ENCODE measurements at regions not wholly inside any gene's neighbourhood (a gene's known extent, or its start where the extent isn't known, plus 50 kb on each side); places are given as distances from the start of the nearest gene placed in this dataset.

DNA sequence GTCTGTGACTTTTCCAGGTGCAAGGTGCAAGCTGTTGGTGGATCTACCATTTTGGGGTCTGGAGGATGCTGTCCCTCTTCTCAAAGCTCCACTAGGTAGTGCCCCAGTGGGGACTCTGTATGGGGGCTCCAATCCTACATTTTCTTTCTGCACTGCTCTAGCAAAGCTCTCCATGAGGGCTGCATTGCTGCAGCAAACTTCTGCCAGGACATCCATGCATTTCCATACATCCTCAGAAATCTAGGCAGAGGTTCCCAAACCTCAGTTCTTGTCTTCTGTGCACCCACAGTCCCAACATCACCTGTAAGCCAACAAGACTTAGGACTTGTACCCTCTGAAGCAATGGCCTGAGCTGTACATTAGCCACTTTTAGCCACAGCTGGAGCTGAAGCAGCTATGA, 694.5 kb upstream of the BCHE start:
- DNase-seq (ENCODE audit: low read depth, low spot score): no peak
- Histone ChIP-seq H3K4me3 (ENCODE audit: low read depth in 2 of 2, low read length in 2 of 2) (no peak overlapping the region), H3K36me3 (ENCODE audit: control insufficient read depth, insufficient read depth, low read length) (no peaks in the 10 kb centered on the region), H3K4me1 (ENCODE audit: control insufficient read depth, insufficient read depth, low read length) (no peaks in the 10 kb centered on the region), H3K27ac (ENCODE audit: low read length) (no peak overlapping the region), H3K27me3 (ENCODE audit: control insufficient read depth, insufficient read depth, low read length) (no peaks in the 10 kb centered on the region), H3K9me3 (ENCODE audit: control insufficient read depth, insufficient read depth, low read depth, low read length) (no peaks in the 10 kb centered on the region)
- TF ChIP-seq, protein P1, sequence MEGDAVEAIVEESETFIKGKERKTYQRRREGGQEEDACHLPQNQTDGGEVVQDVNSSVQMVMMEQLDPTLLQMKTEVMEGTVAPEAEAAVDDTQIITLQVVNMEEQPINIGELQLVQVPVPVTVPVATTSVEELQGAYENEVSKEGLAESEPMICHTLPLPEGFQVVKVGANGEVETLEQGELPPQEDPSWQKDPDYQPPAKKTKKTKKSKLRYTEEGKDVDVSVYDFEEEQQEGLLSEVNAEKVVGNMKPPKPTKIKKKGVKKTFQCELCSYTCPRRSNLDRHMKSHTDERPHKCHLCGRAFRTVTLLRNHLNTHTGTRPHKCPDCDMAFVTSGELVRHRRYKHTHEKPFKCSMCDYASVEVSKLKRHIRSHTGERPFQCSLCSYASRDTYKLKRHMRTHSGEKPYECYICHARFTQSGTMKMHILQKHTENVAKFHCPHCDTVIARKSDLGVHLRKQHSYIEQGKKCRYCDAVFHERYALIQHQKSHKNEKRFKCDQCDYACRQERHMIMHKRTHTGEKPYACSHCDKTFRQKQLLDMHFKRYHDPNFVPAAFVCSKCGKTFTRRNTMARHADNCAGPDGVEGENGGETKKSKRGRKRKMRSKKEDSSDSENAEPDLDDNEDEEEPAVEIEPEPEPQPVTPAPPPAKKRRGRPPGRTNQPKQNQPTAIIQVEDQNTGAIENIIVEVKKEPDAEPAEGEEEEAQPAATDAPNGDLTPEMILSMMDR (IDR thresholded peaks at IDR 0.05): no peak
- TF ChIP-seq SIN3A (IDR thresholded peaks at IDR 0.05; ENCODE audit: borderline replicate concordance, insufficient read depth, low read depth, low read length) (no peak), POLR2AphosphoS5 (IDR thresholded peaks at IDR 0.05; ENCODE audit: low read depth, low read length) (no peak), TCF7L2 (IDR thresholded peaks at IDR 0.05; ENCODE audit: low read depth, low read length) (no peak), REST (IDR thresholded peaks at IDR 0.05; ENCODE audit: insufficient read depth in 1 of 2, low read depth in 2 of 2, low read length in 1 of 2) (no peak)
- BruUV-seq (replicated peaks): no TSS peak
- ATAC-seq: no peak
- ChIA-PET POLR2A (no interaction called here), CTCF (no interaction called here)
- intact Hi-C loops (cut with micrococcal nuclease; ENCODE audit: unreplicated experiment): no loop called here
- in situ Hi-C loops (cut with HindIII; ENCODE audit: low pct_unique_long_range_greater_than_20kb, low sequenced_read_pairs): no loop called here

- ChIA-PET POLR2A (no interaction called here), CTCF (interaction anchor here (0.6 kb wide), 1 partner anchor 505 kb away, joined by 4 read pairs; no protein-coding TSS in a partner anchor)
- no peak for TF ChIP-seq POLR2AphosphoS5 (IDR thresholded peaks at IDR 0.05; ENCODE audit: low read depth, low read length)
- TF ChIP-seq, protein P1 (IDR thresholded peaks at IDR 0.05): no peak
- TF ChIP-seq TCF7L2 (IDR thresholded peaks at IDR 0.05; ENCODE audit: low read depth, low read length): no peak
- no peak for TF ChIP-seq SIN3A (IDR thresholded peaks at IDR 0.05; ENCODE audit: borderline replicate concordance, insufficient read depth, low read depth, low read length)
- no peak for TF ChIP-seq REST (IDR thresholded peaks at IDR 0.05; ENCODE audit: insufficient read depth in 1 of 2, low read depth in 2 of 2, low read length in 1 of 2)
- Histone ChIP-seq H3K27me3 (ENCODE audit: control insufficient read depth, insufficient read depth, low read length) (no peaks in the 10 kb centered on the region), H3K27ac (ENCODE audit: low read length) (no peak overlapping the region), H3K9me3 (ENCODE audit: control insufficient read depth, insufficient read depth, low read depth, low read length) (no peaks in the 10 kb centered on the region), H3K4me1 (ENCODE audit: control insufficient read depth, insufficient read depth, low read length) (no peaks in the 10 kb centered on the region), H3K4me3 (ENCODE audit: low read depth in 2 of 2, low read length in 2 of 2) (no peak overlapping the region), H3K36me3 (ENCODE audit: control insufficient read depth, insufficient read depth, low read length) (no peaks in the 10 kb centered on the region)
- no TSS peak for BruUV-seq (replicated peaks)
- in situ Hi-C loops (cut with HindIII; ENCODE audit: low pct_unique_long_range_greater_than_20kb, low sequenced_read_pairs): no loop called here
- DNase-seq (ENCODE audit: low read depth, low spot score) (no peak), ATAC-seq (no peak)
- intact Hi-C loops (cut with micrococcal nuclease; ENCODE audit: unreplicated experiment): no loop called here
Observed at GRCh38 chr3:166527325-166527724, 690.1 kb upstream of the BCHE start.
